GM12878 (cell line): ENCODE measurements at regions not wholly inside any gene's neighbourhood (a gene's known extent, or its start where the extent isn't known, plus 50 kb on each side); places are given as distances from the start of the nearest gene placed in this dataset.

ENCODE experiments used
- CTCF ChIP-seq, 3 experiments: IDR thresholded peaks in 2 of 3; conservative IDR thresholded peaks in 1 of 3; 2 replicates each; pipeline ENCODE4 v1.5.1; 2011; ENCODE audit warnings: low read depth in 3 of 3, low read length in 3 of 3, mild to moderate bottlenecking in 3 of 3, control low read depth in 2 of 3, moderate library complexity in 2 of 3, inconsistent platforms in 1 of 3, mixed read lengths in 1 of 3; ENCODE audit not compliant: control insufficient read depth in 2 of 3, insufficient read depth in 1 of 3; ENCODE audit errors: extremely low read depth in 1 of 3
- PBX3 ChIP-seq: IDR thresholded peaks from 2 replicates; pipeline ENCODE4 v1.6.1; 2011; ENCODE audit warnings: mild to moderate bottlenecking, low read depth, low read length, moderate library complexity; ENCODE audit not compliant: insufficient replicate concordance
- USF1 ChIP-seq: IDR thresholded peaks from 2 replicates; pipeline ENCODE4 v1.6.1; 2011; ENCODE audit warnings: borderline replicate concordance, low read depth, mild to moderate bottlenecking, moderate library complexity, mixed read lengths, low read length; ENCODE audit not compliant: insufficient read depth; ENCODE audit errors: extremely low read length
- ZZZ3 ChIP-seq: IDR thresholded peaks from 2 replicates; pipeline ENCODE4 v1.6.1; 2011; ENCODE audit warnings: low read depth; ENCODE audit not compliant: control insufficient read depth, insufficient read length

- TF ChIP-seq ZZZ3: no peak
- TF ChIP-seq CTCF (IDR thresholded peaks at IDR 0.05 in 2 of 3, conservative IDR thresholded peaks at IDR 0.05 in 1 of 3; ENCODE audit: control insufficient read depth in 2 of 3, extremely low read depth in 1 of 3, insufficient read depth in 1 of 3, low read depth in 3 of 3, low read length in 3 of 3): no peak
- TF ChIP-seq PBX3: no peak
- TF ChIP-seq USF1: no peak
Measured at GRCh38 chr2:107669335-107669734, 157.4 kb upstream of the RGPD4 start.
